Heart left ventricle (tissue), 16 donors: ENCODE measurements at regions not wholly inside any gene's neighbourhood (a gene's known extent, or its start where the extent isn't known, plus 50 kb on each side); places are given as distances from the start of the nearest gene placed in this dataset.

Experiments
- ATAC-seq, 4 donors: fragments of 200-7000 bp; cut with Tn5 transposase; one replicate each; pipeline ENCODE4 v1.9.1; 2020 to 2022; ENCODE audit warnings: moderate library complexity in 4 of 4, mild to moderate bottlenecking in 3 of 4, moderate number of reproducible peaks in 1 of 4
- DNase-seq, 5 donors: peaks; one replicate each; pipeline ENCODE4 v3.0.0-alpha.2; 2020
- H3K27ac ChIP-seq, 12 donors: fragments of 200-600 bp; sonication (generic) in 4 of 12; one replicate each; pipeline versions ENCODE4 v1.5.0 to v1.8.0; 2016 to 2022; ENCODE audit warnings: mild to moderate bottlenecking in 2 of 12
- H3K27me3 ChIP-seq, 9 donors: fragments of 200-600 bp; sonication (generic) in 2 of 9; one replicate each; pipeline versions ENCODE4 v1.5.1 to v1.8.0; 2016 to 2022; ENCODE audit warnings: mild to moderate bottlenecking in 3 of 9
- H3K36me3 ChIP-seq, 9 donors: fragments of 200-600 bp; sonication (generic) in 2 of 9; one replicate each; pipeline versions ENCODE4 v1.5.0 to v1.8.0; 2018 to 2022; ENCODE audit warnings: mild to moderate bottlenecking in 2 of 9
- H3K4me1 ChIP-seq, 12 donors: fragments of 200-600 bp; sonication (generic) in 4 of 12; one replicate each; pipeline versions ENCODE4 v1.5.0 to v1.8.0; 2016 to 2022; ENCODE audit warnings: mild to moderate bottlenecking in 3 of 12
- H3K4me3 ChIP-seq, 12 donors: fragments of 200-600 bp; sonication (generic) in 4 of 12; one replicate each; pipeline versions ENCODE4 v1.5.0 to v1.8.0; 2017 to 2022; ENCODE audit warnings: mild to moderate bottlenecking in 9 of 12, moderate library complexity in 4 of 12
- H3K9me3 ChIP-seq, 12 donors: fragments of 200-600 bp; sonication (generic) in 4 of 12; one replicate each; pipeline versions ENCODE4 v1.5.0 to v1.8.0; 2016 to 2022; ENCODE audit warnings: mild to moderate bottlenecking in 1 of 12
- POLR2A ChIP-seq, 2 donors: fragments of 450-650 bp; IDR thresholded peaks; one replicate each; pipeline ENCODE4 v1.6.1; 2017; ENCODE audit warnings: antibody characterized with exemption in 2 of 2, mild to moderate bottlenecking in 2 of 2, moderate library complexity in 2 of 2
- WGBS, 4 donors: extraction: QIAGEN DNeasy Blood & Tissue Kit in 2 of 4; methylation state at CpG; one replicate each; pipeline versions ENCODE4 v1.1.5 to v1.1.7; 2013 to 2018; 5-methylcytosine and 5-hydroxymethylcytosine counted together
- intact Hi-C, 10 donors: fragments of 100-400 bp; cut with DNase I; formaldehyde crosslinking; loops; one replicate each; pipeline versions ENCODE4 v1.11.1 to v1.14.2; 2022
- TF ChIP-seq, protein P1 (sequence below), 12 donors: fragments of 200-600 bp; sonication (generic) in 4 of 12; IDR thresholded peaks; one replicate each; pipeline versions ENCODE4 v1.5.0 to v1.8.0; 2018 to 2022; ENCODE audit warnings: antibody characterized with exemption in 12 of 12, mild to moderate bottlenecking in 5 of 12
- donor health status: ischemic (EF 13 %, LVEDD 7.1; RV severe dilation, severe dysfunction).
- donor health status: healthy with polysubstance abuse.
- donor health status: DM: no; HTN: yes; CAD: no.
- donor health status: DM: no; HTN: no; CAD: no.
- donor health status: ischemic (EF 25% LVEDD 6.9; RV normal size, moderate dysfunction).
- donor health status: ischemic (EF 25% LVEDD 5.7; RV mildly dilated, moderate dysfunction).
- donor health status: healthy.
- donor health status: DM: yes; HTN: yes; CAD: no.
- donor health status: ischemic (EF 35%, LVEDD 5.7; RV mildly dilated, moderate dysfunction).
- donor health status: nonischemic (EF 11% LVEDD 7.7; RV severe dilation, severe dysfunction).
- donor health status: DM: yes; HTN: yes; CAD: no.
- donor health status: PGD.
- donor health status: ischemic (EF 29% LVEDD 5.4; RV normal size, mild dysfunction).
- donor health status: nonischemic (EF 23%, LVEDD 6.1; RV moderate dilation, normal function).

DNA sequence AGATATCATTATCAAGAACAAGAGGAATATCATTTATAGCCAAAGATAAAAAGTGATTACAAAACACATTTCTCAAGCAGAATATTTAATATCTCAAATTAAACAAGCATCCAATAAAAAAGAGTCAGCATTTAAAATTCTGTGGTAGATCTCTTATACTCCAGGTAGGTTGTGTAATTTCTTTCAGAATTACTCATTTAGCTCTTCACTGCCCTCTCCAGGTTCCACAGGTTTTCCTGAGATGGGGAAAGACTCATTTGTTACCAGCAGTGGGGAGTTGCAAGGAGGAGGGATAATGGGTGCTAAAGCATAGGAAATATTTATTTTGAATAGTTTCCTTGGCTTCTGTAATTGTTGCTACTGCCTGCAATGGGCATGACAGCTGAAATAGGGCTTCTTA lies 83.1 kb upstream of the RASGRP1 start:
- Histone ChIP-seq H3K27me3 (peaks cover 0 to 4% (median 0%) of the 10 kb centered on the region in 9 donors), H3K4me3 (no peak overlapping the region), H3K36me3 (no peaks in the 10 kb centered on the region), H3K27ac (no peak overlapping the region), H3K9me3 (peaks cover 0 to 9% (median 2%) of the 10 kb centered on the region in 12 donors), H3K4me1 (peaks cover 0 to 19% (median 0%) of the 10 kb centered on the region in 12 donors)
- intact Hi-C loops = loop anchor here in 1 of 10 donors (10.0 kb wide), 1 partner anchor 83 kb away; the partner anchor contains the start of gene RASGRP1
- no peak for DNase-seq
- TF ChIP-seq, protein P1, sequence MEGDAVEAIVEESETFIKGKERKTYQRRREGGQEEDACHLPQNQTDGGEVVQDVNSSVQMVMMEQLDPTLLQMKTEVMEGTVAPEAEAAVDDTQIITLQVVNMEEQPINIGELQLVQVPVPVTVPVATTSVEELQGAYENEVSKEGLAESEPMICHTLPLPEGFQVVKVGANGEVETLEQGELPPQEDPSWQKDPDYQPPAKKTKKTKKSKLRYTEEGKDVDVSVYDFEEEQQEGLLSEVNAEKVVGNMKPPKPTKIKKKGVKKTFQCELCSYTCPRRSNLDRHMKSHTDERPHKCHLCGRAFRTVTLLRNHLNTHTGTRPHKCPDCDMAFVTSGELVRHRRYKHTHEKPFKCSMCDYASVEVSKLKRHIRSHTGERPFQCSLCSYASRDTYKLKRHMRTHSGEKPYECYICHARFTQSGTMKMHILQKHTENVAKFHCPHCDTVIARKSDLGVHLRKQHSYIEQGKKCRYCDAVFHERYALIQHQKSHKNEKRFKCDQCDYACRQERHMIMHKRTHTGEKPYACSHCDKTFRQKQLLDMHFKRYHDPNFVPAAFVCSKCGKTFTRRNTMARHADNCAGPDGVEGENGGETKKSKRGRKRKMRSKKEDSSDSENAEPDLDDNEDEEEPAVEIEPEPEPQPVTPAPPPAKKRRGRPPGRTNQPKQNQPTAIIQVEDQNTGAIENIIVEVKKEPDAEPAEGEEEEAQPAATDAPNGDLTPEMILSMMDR (IDR thresholded peaks at IDR 0.05) = peak in 9 of 12 donors; percentile 7 to 39 (median 26)
- TF ChIP-seq POLR2A (IDR thresholded peaks at IDR 0.05) = no peak
- peak in 1 of 4 donors; percentile 47 for ATAC-seq

DNA sequence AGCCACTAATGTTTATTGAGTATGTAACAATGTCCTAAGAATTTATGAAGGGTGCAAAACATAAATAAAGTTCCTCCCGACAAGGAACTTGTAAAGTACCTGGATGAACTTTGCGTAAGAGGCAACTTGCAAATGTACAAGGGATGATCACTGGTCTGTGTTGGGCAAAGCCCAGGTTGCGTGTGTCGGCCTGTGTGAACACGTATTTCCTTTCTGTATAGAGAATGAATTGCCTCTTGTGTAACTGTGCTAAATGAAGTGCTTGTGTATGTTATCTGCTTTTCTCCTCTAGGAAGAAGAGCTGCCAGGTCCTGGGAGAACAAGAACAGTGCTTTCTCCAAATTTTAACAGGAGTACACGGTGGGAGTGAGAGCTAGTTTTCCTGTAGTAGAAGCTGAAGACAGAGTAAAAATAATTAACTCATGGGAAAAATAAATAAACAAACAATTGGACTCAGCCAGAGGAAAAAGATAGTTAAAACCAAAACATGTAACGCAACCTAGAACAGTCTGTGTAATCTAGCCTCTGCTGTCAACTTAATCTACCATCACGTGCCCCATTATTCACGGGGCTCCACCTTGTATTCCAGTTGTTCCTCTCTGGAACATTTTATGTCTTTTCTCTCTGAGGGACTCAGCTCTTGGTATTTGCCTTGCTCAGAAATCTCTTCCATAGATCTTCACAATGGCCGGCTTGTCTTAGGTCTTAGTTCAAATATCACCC lies 83.7 kb upstream of the RASGRP1 start:
- ATAC-seq (no peak), DNase-seq (no peak)
- no peak overlapping the region for H3K4me3 ChIP-seq
- H3K27ac ChIP-seq = no peak overlapping the region
- peaks cover 0 to 9% (median 2%) of the 10 kb centered on the region in 12 donors for H3K9me3 ChIP-seq
- TF ChIP-seq, protein P1 (IDR thresholded peaks at IDR 0.05) = no peak
- no peak for TF ChIP-seq POLR2A (IDR thresholded peaks at IDR 0.05)
- H3K4me1 ChIP-seq = peaks cover 0 to 21% (median 0%) of the 10 kb centered on the region in 12 donors
- 72 to 78% (median 73%) methylated on average over 10 of the region's 10 CpGs for WGBS, 4 donors
- H3K27me3 ChIP-seq = peaks cover 0 to 4% (median 0%) of the 10 kb centered on the region in 9 donors
- intact Hi-C loops = loop anchor here in 1 of 10 donors (10.0 kb wide), 1 partner anchor 83 kb away; the partner anchor contains the start of gene RASGRP1
- no peaks in the 10 kb centered on the region for H3K36me3 ChIP-seq

DNA sequence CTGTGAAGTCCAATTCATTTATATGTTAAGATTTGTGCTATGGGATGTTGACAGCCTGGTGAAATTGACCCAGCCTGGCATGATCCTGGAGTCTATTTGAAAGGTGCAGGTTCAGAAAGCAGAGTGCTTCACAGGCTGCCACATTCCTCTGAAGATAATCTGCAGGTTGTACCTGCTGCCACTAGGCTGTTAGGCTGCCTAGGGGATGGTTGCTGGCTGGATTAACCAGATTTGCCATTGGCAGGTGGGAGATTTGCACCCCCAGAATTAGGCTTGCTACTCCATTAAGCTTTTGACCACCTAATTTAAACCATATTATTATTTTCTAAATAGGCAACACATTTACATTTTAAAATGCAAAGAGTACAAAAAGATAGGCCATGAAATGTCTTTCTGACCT lies 85.8 kb upstream of the RASGRP1 start:
- H3K27me3 ChIP-seq = peaks cover 0 to 4% (median 0%) of the 10 kb centered on the region in 9 donors
- DNase-seq = no peak
- H3K27ac ChIP-seq = peak overlapping the region in 1 of 12 donors; percentile 80
- no peak overlapping the region for H3K4me3 ChIP-seq
- no peaks in the 10 kb centered on the region for H3K9me3 ChIP-seq
- H3K4me1 ChIP-seq = peaks cover 0 to 21% (median 0%) of the 10 kb centered on the region in 12 donors
- no peaks in the 10 kb centered on the region for H3K36me3 ChIP-seq
- intact Hi-C loops = no loop called here
- no peak for ATAC-seq
- TF ChIP-seq, protein P1 (IDR thresholded peaks at IDR 0.05) = no peak
- no peak for TF ChIP-seq POLR2A (IDR thresholded peaks at IDR 0.05)

DNA sequence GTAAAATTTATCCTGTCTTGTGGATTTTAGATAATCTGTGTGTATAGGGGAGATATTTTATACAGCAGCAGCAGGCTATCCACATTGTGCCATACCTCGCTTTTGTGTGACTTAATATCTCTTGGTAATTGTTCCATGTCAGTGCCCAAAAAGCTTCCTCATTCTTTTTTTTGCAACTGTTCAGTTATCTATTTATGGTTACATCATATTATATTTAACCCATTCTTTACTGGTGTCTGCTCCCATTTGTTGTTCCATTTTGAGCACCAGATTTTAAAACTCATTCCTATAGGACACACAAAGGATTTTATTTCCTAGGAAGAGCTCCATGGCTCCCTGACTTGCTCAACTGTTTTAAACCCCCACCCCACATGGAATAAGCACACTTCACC lies 86.3 kb upstream of the RASGRP1 start:
- Histone ChIP-seq H3K4me1 (peaks cover 0 to 21% (median 0%) of the 10 kb centered on the region in 12 donors), H3K36me3 (no peaks in the 10 kb centered on the region), H3K27me3 (peaks cover 0 to 4% (median 0%) of the 10 kb centered on the region in 9 donors), H3K9me3 (no peaks in the 10 kb centered on the region), H3K4me3 (no peak overlapping the region), H3K27ac (peak overlapping the region in 1 of 12 donors; percentile 80)
- WGBS, 4 donors = 63 to 89% (median 77%) methylated on average over 1 of the region's 1 CpG
- no peak for ATAC-seq
- no peak for TF ChIP-seq POLR2A (IDR thresholded peaks at IDR 0.05)
- TF ChIP-seq, protein P1 (IDR thresholded peaks at IDR 0.05) = no peak
- DNase-seq = no peak
- intact Hi-C loops = no loop called here
